Skeletal muscle tissue (tissue), 3 donors: ENCODE measurements at regions not wholly inside any gene's neighbourhood (a gene's known extent, or its start where the extent isn't known, plus 50 kb on each side); places are given as distances from the start of the nearest gene placed in this dataset.

ENCODE experiments used
- H3K27ac ChIP-seq: one replicate; pipeline ENCODE4 v1.7.0; 2013; ENCODE audit warnings: mild to moderate bottlenecking, low read depth, low read length, inconsistent platforms
- H3K27me3 ChIP-seq, 3 donors: one replicate each; pipeline ENCODE4 v1.7.0; 2013; ENCODE audit warnings: low read length in 3 of 3; ENCODE audit not compliant: control insufficient read depth in 3 of 3, insufficient read depth in 3 of 3
- H3K36me3 ChIP-seq, 3 donors: one replicate each; pipeline ENCODE4 v1.7.0; 2013; ENCODE audit warnings: low read length in 3 of 3; ENCODE audit not compliant: control insufficient read depth in 3 of 3, insufficient read depth in 3 of 3
- H3K4me1 ChIP-seq, 3 donors: one replicate each; pipeline ENCODE4 v1.7.0; 2013; ENCODE audit warnings: low read length in 3 of 3, mild to moderate bottlenecking in 3 of 3; ENCODE audit not compliant: control insufficient read depth in 3 of 3, insufficient read depth in 3 of 3
- H3K4me3 ChIP-seq, 3 donors: one replicate each; pipeline ENCODE4 v1.7.0; 2013; ENCODE audit warnings: low read length in 3 of 3
- H3K9ac ChIP-seq, 3 donors: one replicate each; pipeline ENCODE4 v1.7.0; 2013; ENCODE audit warnings: low read length in 3 of 3, mild to moderate bottlenecking in 3 of 3, moderate library complexity in 2 of 3, low read depth in 1 of 3
- H3K9me3 ChIP-seq, 3 donors: one replicate each; pipeline ENCODE4 v1.7.0; 2013; ENCODE audit warnings: low read length in 3 of 3; ENCODE audit not compliant: control insufficient read depth in 3 of 3
- donor health status: Osteomylitis.

GRCh38 chr7:142348921-142349405 lies 91.1 kb upstream of the PRSS58 start:
- no peaks in the 10 kb centered on the region for H3K36me3 ChIP-seq
- no peak overlapping the region for H3K27ac ChIP-seq
- no peak overlapping the region for H3K9ac ChIP-seq
- no peaks in the 10 kb centered on the region for H3K9me3 ChIP-seq
- H3K27me3 ChIP-seq, result peaks cover 0 to 2% (median 0%) of the 10 kb centered on the region in 3 donors
- no peak overlapping the region for H3K4me3 ChIP-seq
- no peaks in the 10 kb centered on the region for H3K4me1 ChIP-seq

GRCh38 chr7:142348100-142348499 lies 90.2 kb upstream of the PRSS58 start:
- peaks cover 0 to 2% (median 0%) of the 10 kb centered on the region in 3 donors for H3K27me3 ChIP-seq
- H3K27ac ChIP-seq, result no peak overlapping the region
- no peaks in the 10 kb centered on the region for H3K4me1 ChIP-seq
- H3K9me3 ChIP-seq, result no peaks in the 10 kb centered on the region
- H3K4me3 ChIP-seq, result no peak overlapping the region
- H3K9ac ChIP-seq, result no peak overlapping the region
- no peaks in the 10 kb centered on the region for H3K36me3 ChIP-seq

GRCh38 chr7:142347091-142347490 lies 89.2 kb upstream of the PRSS58 start:
- H3K9me3 ChIP-seq, result no peaks in the 10 kb centered on the region
- H3K27ac ChIP-seq, result no peak overlapping the region
- peaks cover 0 to 2% (median 0%) of the 10 kb centered on the region in 3 donors for H3K27me3 ChIP-seq
- no peaks in the 10 kb centered on the region for H3K4me1 ChIP-seq
- no peaks in the 10 kb centered on the region for H3K36me3 ChIP-seq
- H3K4me3 ChIP-seq, result no peak overlapping the region
- H3K9ac ChIP-seq, result no peak overlapping the region

- Histone ChIP-seq H3K27ac (no peak overlapping the region), H3K9ac (no peak overlapping the region), H3K4me1 (no peaks in the 10 kb centered on the region), H3K27me3 (peaks cover 0 to 2% (median 0%) of the 10 kb centered on the region in 3 donors), H3K36me3 (no peaks in the 10 kb centered on the region), H3K9me3 (no peaks in the 10 kb centered on the region), H3K4me3 (no peak overlapping the region)
Observed at GRCh38 chr7:142345811-142346210, 88.0 kb upstream of the PRSS58 start.

- Histone ChIP-seq H3K27me3 (no peaks in the 10 kb centered on the region), H3K9me3 (no peaks in the 10 kb centered on the region), H3K36me3 (no peaks in the 10 kb centered on the region), H3K9ac (no peak overlapping the region), H3K4me1 (peaks cover 5 to 10% (median 6%) of the 10 kb centered on the region in 3 donors), H3K27ac (no peak overlapping the region), H3K4me3 (no peak overlapping the region)
Observed at GRCh38 chr7:142338633-142339501, 81.0 kb upstream of the PRSS58 start.

GRCh38 chr7:142337054-142338001 lies 79.5 kb upstream of the PRSS58 start:
- Histone ChIP-seq H3K9ac (no peak overlapping the region), H3K4me1 (peaks cover 5 to 10% (median 6%) of the 10 kb centered on the region in 3 donors), H3K27ac (no peak overlapping the region), H3K36me3 (no peaks in the 10 kb centered on the region), H3K4me3 (no peak overlapping the region), H3K9me3 (no peaks in the 10 kb centered on the region), H3K27me3 (no peaks in the 10 kb centered on the region)

GRCh38 chr7:142334806-142335205 lies 76.9 kb upstream of the PRSS58 start:
- Histone ChIP-seq H3K4me3 (no peak overlapping the region), H3K9me3 (no peaks in the 10 kb centered on the region), H3K27me3 (peaks cover 0 to 2% (median 0%) of the 10 kb centered on the region in 3 donors), H3K9ac (no peak overlapping the region), H3K36me3 (no peaks in the 10 kb centered on the region), H3K4me1 (peaks cover 5 to 10% (median 6%) of the 10 kb centered on the region in 3 donors), H3K27ac (no peak overlapping the region)

GRCh38 chr7:142334236-142334635 lies 76.4 kb upstream of the PRSS58 start:
- H3K4me1 ChIP-seq, result peaks cover 5 to 10% (median 6%) of the 10 kb centered on the region in 3 donors
- no peak overlapping the region for H3K27ac ChIP-seq
- no peak overlapping the region for H3K4me3 ChIP-seq
- H3K9ac ChIP-seq, result no peak overlapping the region
- H3K27me3 ChIP-seq, result peaks cover 0 to 2% (median 2%) of the 10 kb centered on the region in 3 donors
- no peaks in the 10 kb centered on the region for H3K9me3 ChIP-seq
- no peaks in the 10 kb centered on the region for H3K36me3 ChIP-seq

- Histone ChIP-seq H3K36me3 (no peaks in the 10 kb centered on the region), H3K27ac (no peak overlapping the region), H3K9ac (no peak overlapping the region), H3K4me1 (peaks cover 0 to 5% (median 0%) of the 10 kb centered on the region in 3 donors), H3K27me3 (peaks cover 0 to 3% (median 2%) of the 10 kb centered on the region in 3 donors), H3K9me3 (no peaks in the 10 kb centered on the region), H3K4me3 (no peak overlapping the region)
Observed at GRCh38 chr7:142332421-142332820, 74.6 kb upstream of the PRSS58 start.
